ENCODE measurements at regions not wholly inside any gene's neighbourhood (a gene's known extent, or its start where the extent isn't known, plus 50 kb on each side); places are given as distances from the start of the nearest gene placed in this dataset.

- no peak for TF ChIP-seq CTCF (IDR thresholded peaks at IDR 0.05; ENCODE audit: borderline replicate concordance, insufficient read depth, low read depth, low read length)
- H3K4me3 ChIP-seq (ENCODE audit: low read depth, low read length): no peak overlapping the region
Observed at GRCh38 chr6:87803791-87804190, 101.8 kb upstream of the AKIRIN2 start.

GRCh38 chr6:87799651-87800050 is 97.6 kb upstream of the AKIRIN2 start:
- TF ChIP-seq CTCF (IDR thresholded peaks at IDR 0.05; ENCODE audit: borderline replicate concordance, insufficient read depth, low read depth, low read length): no peak

GRCh38 chr6:87798393-87799278 is 96.6 kb upstream of the AKIRIN2 start:
- no peak for TF ChIP-seq CTCF (IDR thresholded peaks at IDR 0.05; ENCODE audit: borderline replicate concordance, insufficient read depth, low read depth, low read length)
- no peak overlapping the region for H3K4me3 ChIP-seq (ENCODE audit: low read depth, low read length)

More at GRCh38 chr6:87799651-87800050, 97.6 kb upstream of the AKIRIN2 start:
- no peak overlapping the region for H3K4me3 ChIP-seq (ENCODE audit: low read depth, low read length)

- no peak overlapping the region for H3K4me3 ChIP-seq (ENCODE audit: low read depth, low read length)
- no peak for TF ChIP-seq CTCF (IDR thresholded peaks at IDR 0.05; ENCODE audit: borderline replicate concordance, insufficient read depth, low read depth, low read length)
Observed at GRCh38 chr6:87794922-87795885, 93.2 kb upstream of the AKIRIN2 start.

GRCh38 chr6:87793315-87793714 is 91.3 kb upstream of the AKIRIN2 start:
- TF ChIP-seq CTCF (IDR thresholded peaks at IDR 0.05; ENCODE audit: borderline replicate concordance, insufficient read depth, low read depth, low read length): no peak
- H3K4me3 ChIP-seq (ENCODE audit: low read depth, low read length): no peak overlapping the region

- no peak overlapping the region for H3K4me3 ChIP-seq (ENCODE audit: low read depth, low read length)
- no peak for TF ChIP-seq CTCF (IDR thresholded peaks at IDR 0.05; ENCODE audit: borderline replicate concordance, insufficient read depth, low read depth, low read length)
Observed at GRCh38 chr6:87791982-87792381, 89.9 kb upstream of the AKIRIN2 start.
